ENCODE measurements at regions not wholly inside any gene's neighbourhood (a gene's known extent, or its start where the extent isn't known, plus 50 kb on each side); places are given as distances from the start of the nearest gene placed in this dataset.

GRCh38 chr6:22353101-22353500 is 56.3 kb upstream of the PRL start:
- no peak for TF ChIP-seq CTCF (conservative IDR thresholded peaks at IDR 0.05; ENCODE audit: low read depth, low read length)
- TF ChIP-seq EZH2 (IDR thresholded peaks at IDR 0.05; ENCODE audit: borderline replicate concordance, low read depth, low read length, poor library complexity, severe bottlenecking) = no peak

All from A673 (cell line).